HG03280 (cell line): ENCODE measurements at regions not wholly inside any gene's neighbourhood (a gene's known extent, or its start where the extent isn't known, plus 50 kb on each side); places are given as distances from the start of the nearest gene placed in this dataset.
"Not testable (repeated sequence)": the region's sequence is repeated elsewhere in the genome, so short reads cannot be mapped to it uniquely, and the experiment has no call there.

Experiments
- ATAC-seq: cut with Tn5 transposase; IDR thresholded peaks from one replicate; pipeline ENCODE4 v1.9.1; 2021; ENCODE audit warnings: mild to moderate bottlenecking, moderate library complexity; ENCODE audit not compliant: unreplicated experiment

DNA sequence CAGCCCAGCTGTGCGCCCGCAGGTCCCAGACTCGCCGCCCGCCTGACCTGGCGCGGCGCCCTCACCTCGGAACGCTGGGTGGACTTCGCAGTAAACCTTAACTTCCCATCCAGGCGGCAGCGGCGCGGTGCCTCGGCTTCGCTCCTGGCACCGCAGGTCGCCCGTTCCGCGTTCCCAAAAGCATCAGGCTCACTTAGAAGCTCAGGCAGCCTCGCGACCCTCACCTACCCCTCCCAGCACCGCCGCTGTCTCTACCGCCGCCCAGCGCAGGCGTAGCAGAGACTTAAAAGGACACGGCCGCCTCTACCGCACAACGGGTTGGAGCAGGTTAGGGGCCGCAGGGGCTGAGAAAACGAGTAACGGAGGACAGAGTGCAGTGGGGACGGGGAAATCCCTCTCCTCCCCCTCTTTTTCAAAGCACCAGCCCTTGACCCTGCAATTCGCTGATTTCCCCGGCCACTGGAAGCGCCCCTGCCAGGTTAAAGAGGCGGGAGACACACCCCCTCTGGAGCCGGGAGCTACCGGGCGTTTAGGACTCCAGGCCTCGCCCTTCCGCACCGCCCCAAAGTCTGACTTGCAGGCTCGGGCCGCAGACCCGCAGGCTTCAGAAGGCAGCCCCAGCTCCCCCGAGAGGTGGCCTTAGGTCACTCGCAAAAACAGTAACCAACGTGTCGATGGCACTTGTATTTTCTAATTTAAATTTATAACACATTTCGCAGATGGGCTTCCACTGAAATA lies 328.5 kb downstream of the FAM72C start:
- no peak for ATAC-seq

DNA sequence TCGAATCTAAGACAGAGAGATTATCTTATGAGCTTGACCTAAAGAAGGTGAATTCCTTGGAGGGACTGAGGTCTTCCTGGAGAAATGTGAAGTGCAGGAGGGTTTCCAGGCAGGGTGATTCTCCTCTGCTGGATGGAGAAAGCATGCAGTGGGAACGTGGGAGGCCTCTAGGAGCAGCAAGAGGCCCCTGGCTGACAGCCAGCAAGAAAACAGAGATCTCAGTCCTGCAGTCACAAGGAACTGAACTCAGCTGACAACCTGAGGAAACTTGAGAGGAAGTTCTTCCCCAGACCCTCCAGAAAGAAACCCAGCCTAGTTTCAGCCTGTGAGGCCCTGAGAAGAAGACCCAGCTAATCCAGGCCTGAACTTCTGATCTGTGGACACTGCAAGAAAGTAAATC lies 345.9 kb downstream of the FAM72C start:
- ATAC-seq: no peak

DNA sequence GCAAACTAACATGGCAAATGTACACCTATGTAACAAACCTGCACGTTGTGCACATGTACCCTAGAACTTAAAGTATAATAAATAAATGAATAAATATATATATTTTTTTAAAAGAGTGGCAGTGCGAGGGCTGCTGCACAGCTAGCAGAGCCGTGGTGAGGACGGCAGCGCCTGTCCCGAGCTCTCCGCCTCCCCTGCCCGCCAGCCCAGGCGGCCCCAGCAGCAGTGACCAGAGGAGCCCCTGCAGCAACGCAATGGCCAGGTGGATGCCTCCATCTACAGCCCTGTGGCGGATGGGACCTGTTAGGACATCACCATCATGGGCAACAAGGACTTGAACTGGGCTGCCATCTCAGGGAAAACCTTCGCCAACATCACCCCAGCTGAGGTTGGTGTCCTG lies 351.9 kb downstream of the FAM72C start:
- no peak for ATAC-seq

DNA sequence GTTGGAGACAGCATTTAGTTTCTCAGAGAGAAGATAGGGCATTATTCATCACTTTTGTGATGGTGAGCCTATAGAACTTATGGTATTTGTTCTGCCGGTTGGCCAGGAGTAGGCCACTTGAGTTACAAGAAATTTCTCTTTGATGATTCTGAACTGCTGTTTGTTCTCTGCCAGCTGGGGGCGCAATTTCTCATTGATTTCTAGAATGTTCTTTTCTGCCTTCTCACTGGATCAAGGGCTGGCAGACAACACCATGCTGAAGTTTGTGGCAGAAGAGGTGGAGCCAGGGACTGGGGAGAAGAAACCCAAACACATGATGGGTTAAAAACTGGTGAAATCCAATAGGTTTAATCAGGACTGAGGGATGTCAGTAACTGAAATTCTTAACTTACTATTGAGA lies 360.6 kb downstream of the FAM72C start:
- ATAC-seq: no peak

DNA sequence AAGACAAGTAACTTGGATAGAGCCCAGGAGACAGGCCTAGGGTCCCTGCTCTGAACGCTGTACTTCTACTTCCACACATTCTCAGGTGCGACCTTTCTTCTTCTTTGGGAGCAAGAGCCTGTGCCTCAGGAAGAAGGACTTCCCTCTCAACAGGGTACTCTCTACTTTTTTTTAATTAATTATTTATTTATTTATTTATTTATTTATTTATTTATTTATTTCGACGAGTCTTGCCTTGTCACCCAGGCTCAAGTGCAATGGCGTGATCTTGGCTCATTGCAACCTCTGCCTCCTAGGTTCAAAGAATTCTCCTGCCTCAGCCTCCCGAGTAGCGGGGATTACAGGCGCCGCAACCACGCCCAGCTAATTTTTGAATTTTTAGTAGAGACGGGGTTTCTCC lies 361.6 kb downstream of the FAM72C start:
- no peak for ATAC-seq

DNA sequence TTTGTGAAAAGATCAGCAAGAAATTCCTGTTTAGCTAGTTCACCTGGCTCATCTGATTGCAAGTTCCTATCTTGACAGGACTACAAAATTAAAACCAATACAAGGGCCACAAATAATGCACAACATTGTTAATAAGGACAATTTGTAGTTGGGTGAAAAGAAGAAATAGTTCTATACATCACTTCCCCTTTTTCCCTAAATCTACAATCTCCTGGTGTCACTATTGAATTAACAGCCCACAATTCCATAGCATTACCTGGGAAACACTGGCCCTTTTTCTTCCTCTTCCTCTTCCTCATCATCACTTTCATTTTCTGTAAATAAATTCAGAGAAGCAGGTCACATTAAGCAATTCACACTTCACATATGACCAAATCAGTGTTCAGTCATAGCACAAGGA lies 366.9 kb downstream of the FAM72C start:
- no peak for ATAC-seq

DNA sequence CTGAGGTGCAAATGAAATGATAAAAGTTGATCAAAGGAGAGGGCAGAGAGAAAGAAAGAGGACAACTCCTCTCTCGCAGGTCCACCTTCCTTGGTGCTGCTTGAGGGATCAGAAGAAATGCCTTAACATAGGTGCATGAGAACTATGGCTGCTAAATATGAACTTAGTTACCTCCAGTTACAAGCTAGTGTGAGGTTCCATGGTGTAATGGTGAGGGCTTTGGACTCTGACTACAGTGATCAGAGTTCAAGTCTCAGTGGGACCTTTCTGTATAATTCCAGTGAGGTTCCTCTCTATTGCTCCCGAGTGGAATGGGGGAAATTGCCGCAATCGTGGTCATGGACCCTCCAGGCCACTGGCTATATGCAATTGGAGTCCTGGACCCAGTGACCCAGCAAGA lies 387.3 kb downstream of the FAM72C start:
- ATAC-seq: no peak

DNA sequence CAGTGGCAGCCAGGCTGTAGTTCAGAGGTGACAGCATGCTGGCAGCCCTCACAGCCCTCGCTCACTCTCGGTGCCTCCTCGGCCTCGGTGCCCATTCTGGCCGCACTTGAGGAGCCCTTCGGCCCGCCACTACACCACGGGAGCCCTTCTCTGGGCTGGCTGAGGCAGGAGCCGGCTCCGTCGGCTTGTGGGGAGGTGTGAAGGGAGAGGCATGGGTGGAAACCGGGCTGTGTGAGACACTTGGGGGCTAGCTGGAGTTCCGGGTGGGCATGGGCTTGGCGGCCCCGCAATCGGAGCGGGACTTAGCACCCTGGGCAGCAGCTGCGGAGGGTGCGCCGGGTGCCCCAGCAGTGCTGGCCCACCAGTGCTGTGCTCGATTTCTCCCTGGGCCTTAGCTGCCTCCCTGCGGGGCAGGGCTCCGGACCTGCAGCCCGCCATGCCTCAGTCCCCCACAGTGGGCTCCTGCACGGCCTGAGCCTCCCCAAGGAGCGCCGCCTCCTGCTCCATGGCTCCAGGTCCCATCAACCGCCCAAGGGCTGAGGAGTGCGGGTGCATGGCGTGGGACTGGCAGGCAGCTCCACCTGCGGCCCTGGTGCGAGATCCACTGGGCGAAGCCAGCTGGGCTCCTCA lies 396.8 kb downstream of the FAM72C start:
- no peak for ATAC-seq

DNA sequence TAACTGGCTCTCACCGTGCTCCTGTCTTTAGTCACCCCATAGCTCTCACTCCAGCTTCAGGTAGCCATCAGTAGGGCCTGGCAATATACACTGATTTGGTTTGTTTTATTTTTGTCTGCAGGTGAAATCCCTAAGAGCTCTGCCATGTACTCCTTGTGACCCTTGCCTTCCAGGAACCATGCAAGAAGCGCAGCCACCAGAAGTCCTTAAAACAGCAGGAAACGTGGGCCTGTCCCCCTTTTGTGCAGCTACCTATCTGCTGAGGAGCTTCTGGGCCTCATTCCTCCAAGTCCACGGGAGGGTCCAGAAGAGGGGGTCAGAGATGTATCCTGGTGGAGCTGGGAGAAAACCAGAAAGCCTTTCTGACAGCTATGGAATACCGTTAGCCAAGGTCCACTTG lies 399.1 kb downstream of the FAM72C start:
- not testable (repeated sequence) for ATAC-seq

DNA sequence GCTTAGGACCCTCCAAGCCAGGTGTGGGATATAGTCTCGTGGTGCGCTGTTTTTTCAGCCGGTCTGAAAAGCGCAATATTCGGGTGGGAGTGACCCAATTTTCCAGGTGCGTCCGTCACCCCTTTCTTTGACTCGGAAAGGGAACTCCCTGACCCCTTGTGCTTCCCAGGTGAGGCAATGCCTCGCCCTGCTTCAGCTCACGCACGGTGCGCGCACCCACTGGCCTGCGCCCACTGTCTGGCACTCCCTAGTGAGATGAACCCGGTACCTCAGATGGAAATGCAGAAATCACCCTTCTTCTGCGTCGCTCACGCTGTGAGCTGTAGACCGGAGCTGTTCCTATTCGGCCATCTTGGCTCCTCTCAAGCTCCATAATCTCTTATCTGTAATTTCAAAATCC lies 408.0 kb downstream of the FAM72C start:
- not testable (repeated sequence) for ATAC-seq

DNA sequence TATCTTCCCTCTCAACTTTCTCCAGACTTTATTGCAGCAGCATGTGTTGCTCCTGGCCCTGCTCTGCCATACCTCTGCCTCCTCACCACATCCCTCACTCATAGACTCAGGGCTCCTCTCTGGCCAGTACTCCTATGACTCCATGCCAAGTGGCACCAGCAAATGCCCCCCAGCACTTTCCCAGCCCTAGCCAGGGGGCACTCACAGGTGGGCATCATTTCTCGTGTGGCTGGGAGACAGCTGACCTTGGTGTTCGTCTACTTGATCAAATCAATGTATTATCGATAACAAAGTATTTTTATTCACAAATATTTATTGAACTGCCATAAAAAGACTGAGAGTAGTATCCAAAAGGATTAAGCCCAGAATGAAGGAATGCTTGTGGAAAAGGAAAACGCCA lies 418.2 kb downstream of the FAM72C start:
- ATAC-seq: no peak

DNA sequence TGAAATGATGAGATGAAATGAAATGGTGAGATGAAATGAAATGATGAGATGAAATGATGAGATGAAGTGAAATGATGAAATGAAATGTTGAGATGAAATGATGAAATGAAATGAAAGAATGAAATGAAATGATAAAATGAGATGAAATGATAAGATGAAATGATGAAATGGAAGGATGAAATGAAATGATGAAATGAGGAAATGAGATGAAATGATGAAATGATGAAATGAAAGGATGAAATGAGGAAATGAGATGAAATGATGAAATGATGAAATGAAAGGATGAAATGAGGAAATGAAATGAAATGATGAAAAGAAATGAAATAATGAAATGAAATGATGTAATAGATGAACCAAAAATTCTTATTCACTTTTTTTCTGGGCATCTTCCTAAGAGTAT lies 467.1 kb downstream of the FAM72C start:
- not testable (repeated sequence) for ATAC-seq

DNA sequence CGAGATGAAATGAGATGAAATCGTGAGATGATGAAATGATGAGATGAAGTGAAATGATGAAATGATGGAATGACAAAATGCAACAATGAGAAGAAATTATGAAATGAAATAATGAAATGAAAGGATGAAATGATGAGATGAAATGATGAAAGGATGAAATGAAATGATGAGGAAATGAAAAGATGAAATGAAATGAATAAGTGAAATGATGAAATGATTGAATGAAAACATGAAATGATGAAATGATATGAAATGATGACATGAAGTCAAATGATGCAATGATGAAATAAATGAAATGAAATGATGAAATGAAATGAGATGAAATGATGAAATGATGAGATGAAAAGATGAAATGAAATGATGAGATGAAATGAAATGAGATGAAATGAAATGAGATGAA lies 467.7 kb downstream of the FAM72C start:
- ATAC-seq: not testable (repeated sequence)

DNA sequence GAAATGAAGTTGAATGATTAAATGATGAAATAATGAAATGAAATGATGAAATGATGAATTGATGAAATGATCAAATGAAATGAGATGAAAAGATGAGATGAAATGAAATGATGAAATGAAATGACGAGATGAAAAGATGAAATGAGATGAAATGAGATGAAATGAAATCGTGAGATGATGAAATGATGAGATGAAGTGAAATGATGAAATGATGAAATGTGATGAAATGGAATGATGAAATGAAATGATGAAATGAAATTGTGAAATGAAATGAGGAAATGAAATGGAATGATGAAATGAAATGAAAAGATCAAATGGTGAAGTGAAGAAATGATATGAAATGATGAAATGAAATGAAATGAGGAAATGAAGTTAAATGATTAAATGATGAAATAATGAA lies 468.7 kb downstream of the FAM72C start:
- ATAC-seq: not testable (repeated sequence)

DNA sequence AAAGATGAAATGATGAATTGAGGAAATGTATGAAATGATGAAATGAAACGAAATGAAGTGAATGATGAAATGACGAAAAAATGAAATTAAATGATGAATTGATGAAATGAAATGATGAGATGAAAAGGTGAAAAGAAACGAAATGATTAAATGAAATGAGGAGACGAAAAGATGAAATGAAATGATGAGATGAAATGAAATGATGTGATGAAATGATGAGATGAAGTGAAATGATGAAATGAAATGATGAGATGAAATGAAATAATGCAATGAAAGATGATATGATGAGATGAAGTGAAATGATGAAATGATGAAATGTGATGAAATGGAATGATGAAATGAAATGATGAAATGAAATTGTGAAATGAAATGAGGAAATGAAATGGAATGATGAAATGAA lies 469.7 kb downstream of the FAM72C start:
- ATAC-seq: not testable (repeated sequence)

DNA sequence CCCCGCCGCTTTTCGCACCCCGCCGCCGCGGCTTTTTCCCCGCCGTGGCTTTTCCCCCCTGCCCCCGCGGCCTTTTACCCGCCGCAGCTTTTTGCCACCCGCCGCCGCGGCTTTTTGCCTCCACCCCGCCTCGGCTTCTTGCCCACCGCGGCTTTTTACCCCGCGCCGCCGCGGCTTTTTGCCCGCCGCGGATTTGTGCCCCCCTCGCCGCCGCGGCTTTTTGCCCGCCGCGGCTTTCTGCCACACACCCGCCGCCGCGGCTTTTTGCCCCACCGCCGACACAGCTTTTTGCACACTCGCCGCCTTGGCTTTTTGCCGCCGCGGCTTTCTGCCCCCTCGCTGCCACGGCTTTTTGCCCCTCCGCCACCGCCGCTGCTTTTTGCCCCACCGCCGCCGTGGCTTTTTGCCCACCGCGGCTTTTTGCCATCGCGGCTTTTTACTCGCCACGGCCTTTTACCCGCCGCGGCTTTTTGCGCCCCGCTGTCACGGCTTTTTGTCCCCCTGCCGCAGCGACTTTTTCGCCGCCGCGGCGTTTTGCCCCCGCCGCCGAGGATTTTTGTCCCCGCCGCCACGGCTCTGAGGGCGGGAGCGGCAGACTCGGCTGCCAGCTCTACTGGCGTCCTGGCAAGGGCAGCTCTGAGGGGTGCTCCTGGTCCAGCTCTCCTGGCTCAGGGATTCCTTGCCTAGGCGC lies 473.6 kb downstream of the FAM72C start:
- not testable (repeated sequence) for ATAC-seq

DNA sequence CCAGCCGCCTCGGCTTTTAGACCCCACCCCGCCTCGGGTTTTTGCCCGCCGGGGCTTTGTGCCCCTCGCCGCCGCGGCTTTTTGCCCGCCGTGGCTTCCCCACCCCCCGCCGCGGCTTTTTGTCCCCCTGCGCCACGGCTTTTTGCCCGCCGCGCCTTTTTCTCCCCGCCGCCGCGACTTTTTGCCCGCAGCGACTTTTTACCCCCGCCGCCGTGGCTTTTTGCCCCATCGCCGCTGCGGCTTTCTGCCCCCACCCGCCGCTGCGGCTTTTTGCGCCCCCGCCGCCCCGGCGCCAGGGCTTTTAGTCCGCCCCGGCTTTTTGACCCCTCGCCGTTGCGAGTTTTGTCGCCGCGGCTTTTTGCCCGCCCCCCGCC lies 474.4 kb downstream of the FAM72C start:
- no peak for ATAC-seq

DNA sequence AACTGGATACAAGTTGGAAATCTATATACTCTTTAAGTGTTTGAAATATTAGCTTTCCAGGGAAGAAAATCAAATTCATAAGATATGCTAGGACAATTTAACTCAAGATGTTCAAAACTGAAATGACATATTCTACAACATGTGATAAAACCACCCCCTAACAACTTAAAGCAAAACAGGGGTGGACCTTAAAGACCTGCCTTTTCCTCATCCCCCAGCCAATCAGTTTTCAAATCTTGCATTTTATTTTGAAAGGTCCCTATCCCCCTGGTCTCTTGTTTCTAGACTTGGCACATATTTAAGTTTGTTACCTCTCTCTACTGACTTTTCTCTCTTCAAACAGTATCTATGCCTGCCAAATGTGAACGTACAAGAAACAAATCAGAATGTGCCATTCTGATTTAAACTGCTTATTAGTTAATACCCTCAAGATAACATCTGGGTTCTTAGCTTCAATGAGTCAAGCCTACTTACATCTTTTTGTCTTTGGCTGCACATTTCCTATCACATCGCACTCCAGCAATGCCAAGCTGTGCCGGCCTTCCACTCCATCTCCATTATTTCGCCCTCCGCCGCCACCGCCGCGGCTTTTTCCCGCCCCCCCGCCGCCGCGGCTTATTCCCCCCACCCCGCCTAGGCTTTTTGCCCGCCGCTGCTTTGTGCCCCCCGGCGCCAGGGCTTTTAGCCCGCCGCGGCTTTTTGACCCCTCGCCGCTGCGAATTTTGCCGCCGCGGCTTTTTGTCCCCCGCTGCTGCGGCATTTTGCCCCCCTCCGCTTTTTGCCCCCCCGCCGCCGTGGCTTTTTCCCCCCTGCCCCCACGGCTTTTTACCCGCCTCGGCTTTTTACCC lies 475.0 kb downstream of the FAM72C start:
- ATAC-seq: not testable (repeated sequence)
